RCC 7860 (cell line): ENCODE measurements at regions not wholly inside any gene's neighbourhood (a gene's known extent, or its start where the extent isn't known, plus 50 kb on each side); places are given as distances from the start of the nearest gene placed in this dataset.
"Not testable (repeated sequence)": the region's sequence is repeated elsewhere in the genome, so short reads cannot be mapped to it uniquely, and the experiment has no call there.

Source experiments
- DNase-seq: peaks from one replicate; pipeline ENCODE4 v3.0.0-alpha.2; 2015; ENCODE audit warnings: low spot score
- FAIRE-seq: peaks from 2 replicates; lab custom pipeline; 2012; peaks lifted over from hg19 to GRCh38; lab: Jason Lieb, UNC

DNA sequence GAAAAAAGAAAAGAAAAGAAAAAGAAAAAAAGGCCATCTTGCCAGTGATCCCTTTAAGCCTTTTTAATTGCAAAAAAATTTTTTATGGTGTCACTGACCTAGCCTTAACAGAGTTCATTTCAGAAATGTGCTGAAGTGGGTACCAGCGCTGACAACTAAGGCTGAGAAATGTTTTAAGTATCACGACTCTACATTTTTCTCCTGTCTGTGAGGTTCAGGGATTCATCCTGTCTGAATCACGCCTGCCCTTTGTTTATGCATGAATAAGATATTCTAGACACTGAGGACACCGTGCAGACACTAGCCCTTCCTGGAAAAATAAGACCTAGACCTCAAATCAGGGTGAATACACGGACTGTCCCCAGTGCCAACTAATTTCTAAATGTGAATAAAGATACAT is 154.4 kb upstream of the NOCT start:
- DNase-seq (peak; percentile 60), FAIRE-seq (peak; percentile 87)

DNA sequence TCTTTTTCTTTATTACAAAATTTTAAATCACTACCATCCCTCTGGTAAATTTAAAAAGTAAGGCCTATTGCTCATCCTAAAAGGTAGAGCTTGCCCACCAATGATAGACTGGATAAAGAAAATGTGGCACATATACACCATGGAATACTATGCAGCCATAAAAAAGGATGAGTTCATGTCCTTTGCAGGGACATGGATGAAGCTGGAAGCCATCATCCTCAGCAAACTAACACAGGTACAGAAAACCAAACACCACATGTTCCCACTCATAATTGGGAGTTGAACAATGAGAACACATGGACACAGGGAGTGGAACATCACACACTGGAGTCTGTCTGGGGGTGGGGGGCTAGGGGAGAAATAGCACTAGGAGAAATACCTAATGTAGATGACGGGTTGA is 155.2 kb upstream of the NOCT start:
- not testable (repeated sequence) for FAIRE-seq, DNase-seq

DNA sequence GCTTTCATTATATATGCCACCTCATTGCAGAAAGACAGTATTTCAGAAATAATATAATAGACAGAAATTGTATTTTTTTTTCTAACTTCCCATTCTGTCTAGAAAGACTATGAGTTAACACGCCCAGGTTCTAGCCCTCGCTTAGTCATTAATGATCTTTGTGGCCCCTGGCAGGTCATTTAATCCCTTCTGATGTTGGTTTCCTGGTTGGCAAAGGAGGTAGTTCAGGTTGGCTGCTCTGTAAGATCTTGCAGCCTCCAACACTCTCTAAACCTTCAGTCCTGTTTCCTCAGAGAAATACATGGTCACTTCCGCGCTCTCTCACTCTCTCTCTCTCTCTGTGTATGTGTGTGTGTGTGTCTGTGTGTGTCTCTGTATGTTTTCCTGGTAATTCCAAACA is 156.3 kb upstream of the NOCT start:
- FAIRE-seq (peak; percentile 96), DNase-seq (peak; percentile 82)

DNA sequence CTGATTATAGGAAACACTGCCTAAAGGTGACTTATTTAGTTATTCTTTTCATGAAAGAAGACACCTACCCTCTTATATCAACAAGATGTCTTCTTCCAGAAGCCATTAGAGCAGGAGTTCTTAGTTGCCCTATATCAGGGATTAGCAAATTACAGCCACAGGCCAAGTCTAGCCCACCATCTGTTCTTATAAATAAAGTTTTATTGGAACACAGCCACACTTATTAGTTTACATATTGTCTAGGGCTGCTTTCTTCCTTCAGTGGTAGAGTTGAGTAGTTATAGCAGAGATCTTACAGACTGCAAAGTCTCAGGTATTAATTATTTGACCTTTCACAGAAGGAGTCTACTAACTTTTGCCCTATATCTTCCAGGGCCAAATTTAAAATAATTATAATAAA is 157.2 kb upstream of the NOCT start:
- FAIRE-seq (no peak), DNase-seq (no peak)

DNA sequence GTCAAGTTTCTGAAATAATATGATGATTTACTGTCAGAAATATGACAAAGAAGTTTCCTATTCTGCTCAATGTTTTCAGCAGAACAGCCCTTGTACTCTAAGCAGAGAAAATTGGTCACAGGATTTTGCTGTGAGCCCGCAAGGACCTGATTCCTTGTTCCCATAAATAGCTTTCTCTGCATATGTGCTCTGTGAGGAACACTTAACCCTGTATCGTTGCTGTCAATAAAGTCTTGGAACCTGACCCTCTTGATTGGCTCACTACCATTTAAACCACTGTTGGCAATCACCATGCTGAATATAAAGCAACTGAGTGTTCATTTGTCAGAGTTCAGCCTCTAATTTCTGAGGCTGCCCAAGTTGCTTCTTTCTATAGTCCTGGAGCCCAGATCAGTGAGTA is 158.2 kb upstream of the NOCT start:
- FAIRE-seq (no peak), DNase-seq (no peak)

DNA sequence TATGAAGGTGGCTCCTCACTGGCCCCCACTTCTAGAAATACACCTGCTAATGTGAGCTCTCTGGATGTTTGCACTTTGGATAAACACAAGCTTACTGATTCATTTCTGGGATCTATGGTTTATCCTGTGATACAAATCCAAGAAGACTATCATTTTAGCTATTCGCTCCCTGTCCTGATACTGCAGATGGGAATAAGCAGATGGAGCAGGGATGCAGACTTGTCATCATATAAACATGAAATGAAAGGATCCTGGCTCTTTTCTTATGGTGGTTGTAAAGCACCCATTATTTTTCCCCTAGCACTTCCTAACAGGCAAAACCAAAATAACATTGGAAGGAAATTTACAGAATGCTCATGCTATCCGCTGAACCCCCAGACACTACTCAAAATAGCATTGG is 162.9 kb upstream of the NOCT start:
- FAIRE-seq (no peak), DNase-seq (no peak)

DNA sequence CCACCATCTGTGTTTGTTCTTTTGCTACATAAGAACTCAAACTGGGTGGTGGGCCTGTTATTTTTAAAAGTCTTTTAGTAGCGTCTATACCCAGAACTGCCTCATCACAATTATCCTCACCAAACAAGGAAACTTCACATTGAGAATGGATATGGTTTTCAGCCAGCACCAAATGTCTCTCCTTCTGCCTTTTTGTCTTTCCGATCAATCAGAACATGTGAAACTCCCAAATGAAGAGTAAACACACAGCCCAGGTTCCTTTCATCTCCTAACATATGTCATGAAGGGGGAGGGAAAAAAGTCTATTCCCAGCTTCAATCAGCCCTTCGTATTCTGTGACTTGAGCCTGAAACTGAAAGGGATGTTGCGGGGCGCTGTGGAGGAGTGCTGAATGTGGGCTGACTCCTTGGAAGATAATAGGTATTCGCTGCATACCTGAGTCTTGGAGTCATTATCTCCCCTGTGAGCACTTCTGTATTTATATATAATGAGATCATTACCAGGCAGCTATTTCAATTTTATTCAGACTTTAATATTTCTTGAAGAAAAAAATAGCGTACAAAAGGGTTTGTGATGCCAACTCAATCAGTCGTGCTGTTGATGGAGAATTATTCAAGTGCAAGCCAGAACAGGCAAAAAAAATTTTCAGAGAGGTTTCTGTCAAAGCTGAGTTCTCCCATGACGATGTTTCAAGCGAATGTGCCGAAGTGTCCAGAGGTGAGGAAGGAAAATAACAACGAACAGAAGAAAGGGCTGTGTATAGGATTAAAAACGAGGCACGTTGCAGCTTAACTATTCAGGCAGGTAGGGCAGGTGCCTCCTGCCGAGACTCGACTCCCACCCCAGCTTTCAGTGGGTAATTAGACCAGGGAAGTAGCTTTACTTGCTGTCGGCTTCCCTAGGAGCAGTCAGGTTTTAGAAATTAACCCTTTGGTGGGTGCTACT is 163.9 kb upstream of the NOCT start:
- peak; percentile 44 for DNase-seq
- no peak for FAIRE-seq

DNA sequence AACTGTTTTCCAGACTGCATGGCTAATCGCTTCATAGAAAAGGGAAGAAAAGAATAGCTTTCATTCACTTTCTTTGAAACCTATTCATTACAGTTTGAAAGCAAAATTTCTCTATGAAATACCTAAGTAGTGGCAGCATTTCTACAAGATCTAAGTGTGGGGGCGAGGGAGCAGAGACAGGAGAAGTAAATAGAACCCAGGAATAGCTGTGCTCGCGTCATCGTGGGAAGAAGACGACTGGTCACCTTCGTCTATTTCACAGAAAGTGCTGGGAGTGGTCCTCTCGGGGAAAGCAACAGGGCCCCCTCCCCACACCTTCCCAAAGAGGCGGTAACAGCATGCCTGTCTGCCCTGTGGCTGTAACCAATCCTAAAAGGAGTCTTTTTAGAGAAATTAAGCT is 169.9 kb upstream of the NOCT start:
- no peak for DNase-seq
- FAIRE-seq: no peak

DNA sequence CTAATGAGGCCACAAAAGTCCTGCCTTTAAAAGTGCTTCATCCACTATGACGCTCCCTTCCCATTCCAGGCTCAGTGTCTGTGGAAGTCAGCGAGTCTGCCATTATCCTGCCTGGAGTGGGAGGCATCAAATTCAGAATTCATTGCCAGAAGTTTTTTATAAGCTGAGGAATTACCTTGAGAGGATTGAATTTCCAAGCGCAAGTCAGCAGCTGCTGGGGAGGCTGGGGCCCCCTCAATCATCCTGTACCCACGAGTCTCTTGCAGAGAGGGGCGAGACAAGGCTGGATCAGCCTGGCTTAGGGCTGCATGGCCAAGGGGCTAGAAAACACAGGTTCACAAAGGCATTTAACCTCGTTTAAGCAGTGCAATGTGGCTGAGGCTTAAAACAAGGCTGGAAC is 170.5 kb upstream of the NOCT start:
- DNase-seq (no peak), FAIRE-seq (no peak)

DNA sequence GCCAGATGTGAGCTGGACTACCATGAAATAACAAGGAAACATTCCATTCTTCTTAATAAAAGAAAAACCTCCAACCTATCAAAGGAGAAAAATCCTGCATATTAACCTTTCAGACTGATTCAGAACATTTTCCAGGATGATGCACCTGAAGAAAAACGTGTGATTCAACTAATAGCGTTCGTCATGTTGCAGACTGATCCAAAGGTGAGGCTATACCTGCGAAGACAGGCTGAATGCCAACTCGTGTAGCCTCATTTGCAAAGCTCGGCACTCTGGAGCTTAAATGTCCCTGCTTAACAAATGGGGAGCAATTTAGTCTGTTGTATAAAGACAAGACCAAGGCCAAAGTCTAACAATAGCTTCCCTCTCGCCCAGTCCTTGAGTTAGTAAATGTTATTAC is 172.0 kb upstream of the NOCT start:
- DNase-seq (no peak), FAIRE-seq (no peak)

DNA sequence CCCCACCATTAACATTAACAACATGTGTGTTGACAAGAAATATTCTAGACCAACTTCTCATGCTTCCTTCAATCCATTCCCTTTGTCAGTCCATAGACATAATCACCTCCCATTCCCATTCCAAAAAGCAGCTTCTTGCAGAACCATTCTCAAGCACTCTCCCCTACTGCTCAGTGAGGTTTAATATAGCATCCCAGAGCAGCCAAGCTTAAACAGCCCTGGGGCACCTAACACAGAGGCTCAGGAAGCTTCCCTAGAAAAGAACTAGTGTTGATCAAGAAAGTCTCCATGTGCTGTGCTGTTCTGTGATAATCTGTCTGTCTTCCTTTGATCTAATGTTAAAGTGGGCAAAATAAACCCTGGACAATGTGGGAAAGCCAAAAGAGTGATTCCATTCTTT is 174.2 kb upstream of the NOCT start:
- FAIRE-seq (no peak), DNase-seq (no peak)

DNA sequence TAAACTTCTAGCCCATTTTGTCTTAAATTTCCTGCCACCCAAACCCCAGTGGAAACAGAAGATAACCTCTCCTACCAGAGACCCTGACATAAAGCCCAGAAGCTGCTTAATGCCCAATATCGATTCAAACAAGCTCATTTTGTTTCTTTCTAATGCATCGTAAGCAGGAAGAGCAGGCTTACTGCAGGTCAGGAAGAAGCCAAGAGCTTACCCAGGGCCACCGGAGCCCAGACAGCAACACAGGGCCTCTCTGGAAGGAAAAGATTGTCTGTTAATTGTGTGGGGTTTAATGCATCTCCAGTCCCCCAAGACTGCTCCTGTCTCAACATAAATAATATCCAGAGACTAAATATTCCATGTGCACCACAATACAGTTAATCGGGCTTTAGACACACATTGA is 177.3 kb upstream of the NOCT start:
- FAIRE-seq: no peak

DNA sequence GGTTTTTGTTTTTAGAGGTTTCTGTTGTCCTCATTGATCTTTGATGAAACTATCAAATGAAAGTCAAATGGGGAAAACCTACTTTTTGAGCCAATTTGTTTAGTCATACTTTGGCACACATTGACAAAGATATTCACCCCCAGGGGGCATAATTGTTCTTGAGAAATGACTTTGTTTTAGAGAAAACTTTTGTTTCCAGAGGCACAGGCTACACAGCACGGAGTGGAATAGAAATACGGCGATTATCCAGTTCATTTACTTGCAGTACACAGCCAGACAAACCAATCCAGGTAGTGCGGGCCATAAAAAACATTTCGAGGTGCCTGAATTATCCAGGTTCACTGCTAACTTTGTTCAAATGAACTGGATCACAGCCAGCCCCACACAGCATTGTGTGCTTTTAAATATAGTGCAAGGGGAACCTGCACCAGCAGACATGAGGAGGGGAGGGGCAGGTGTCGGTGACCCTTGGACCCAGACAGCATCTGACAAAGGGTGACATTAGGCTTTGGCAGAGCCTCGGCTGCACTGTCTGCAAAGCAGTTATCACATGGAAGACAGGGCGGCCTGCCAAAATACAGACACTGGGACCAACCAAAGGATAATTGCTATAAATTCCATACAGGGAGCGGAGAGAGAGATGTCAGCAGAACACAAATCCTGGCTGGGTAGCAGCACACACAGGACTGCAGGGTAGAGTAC is 179.6 kb upstream of the NOCT start:
- no peak for FAIRE-seq
- DNase-seq: no peak

More for the DNA sequence above, 177.3 kb upstream of the NOCT start:
- DNase-seq: no peak

DNA sequence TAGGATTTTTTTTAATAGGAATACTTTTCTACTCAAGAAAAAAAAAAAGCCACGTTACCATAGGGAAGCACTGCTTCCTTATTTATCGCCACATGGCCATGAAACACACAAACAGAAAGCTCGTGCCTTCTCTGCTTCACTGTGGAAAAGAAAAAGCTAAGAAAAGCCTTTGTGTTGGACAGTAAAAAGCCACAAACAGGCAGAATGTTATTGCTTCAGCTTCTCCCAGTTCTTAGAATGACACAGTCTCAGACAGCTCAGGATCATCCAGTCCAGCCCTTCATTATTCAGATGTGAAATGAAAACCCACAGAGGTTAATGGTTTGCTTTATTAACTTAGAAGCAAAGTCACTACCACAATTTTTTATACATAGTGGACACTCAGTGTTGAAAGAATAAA is 181.6 kb upstream of the NOCT start:
- peak; percentile 31 for DNase-seq
- FAIRE-seq: peak; percentile 96

DNA sequence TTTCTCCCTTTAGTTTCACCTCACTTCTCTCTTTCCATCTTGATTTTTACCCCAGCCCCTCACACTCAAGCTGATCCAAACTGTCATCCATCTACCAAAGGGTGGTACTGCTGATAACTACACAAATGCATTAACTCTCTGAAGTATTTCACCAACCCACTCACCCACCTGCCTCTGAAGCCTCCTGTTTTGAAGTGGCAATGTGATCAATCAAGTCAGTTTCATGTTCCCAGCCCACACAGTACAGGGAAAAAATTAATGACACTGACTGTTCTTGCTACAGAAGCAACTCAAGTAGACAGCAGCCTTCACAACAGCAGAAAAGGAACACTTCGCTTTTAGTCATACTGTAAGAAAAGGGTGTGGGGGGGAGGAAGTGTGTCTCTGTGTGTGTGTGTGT is 183.0 kb upstream of the NOCT start:
- FAIRE-seq (no peak), DNase-seq (no peak)

DNA sequence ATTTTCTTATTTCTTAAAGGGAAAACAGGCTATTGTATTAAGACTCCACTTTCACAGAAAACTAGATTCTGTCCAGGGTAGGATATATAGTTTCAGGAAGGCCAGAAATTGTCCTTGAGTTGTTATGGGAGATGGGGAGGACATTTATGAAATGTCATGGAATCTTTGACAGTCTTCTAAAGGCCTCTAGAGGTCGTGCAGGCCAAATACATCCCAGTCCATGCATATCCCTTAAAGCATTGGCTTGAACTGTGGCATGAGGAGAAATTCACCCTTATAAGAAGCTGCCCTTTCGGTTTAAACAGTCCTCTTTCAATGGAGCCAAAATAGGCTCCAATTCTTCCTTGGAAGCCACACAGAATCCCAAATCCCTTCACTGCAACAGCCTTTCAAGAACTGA is 183.6 kb upstream of the NOCT start:
- no peak for FAIRE-seq
- DNase-seq: no peak

DNA sequence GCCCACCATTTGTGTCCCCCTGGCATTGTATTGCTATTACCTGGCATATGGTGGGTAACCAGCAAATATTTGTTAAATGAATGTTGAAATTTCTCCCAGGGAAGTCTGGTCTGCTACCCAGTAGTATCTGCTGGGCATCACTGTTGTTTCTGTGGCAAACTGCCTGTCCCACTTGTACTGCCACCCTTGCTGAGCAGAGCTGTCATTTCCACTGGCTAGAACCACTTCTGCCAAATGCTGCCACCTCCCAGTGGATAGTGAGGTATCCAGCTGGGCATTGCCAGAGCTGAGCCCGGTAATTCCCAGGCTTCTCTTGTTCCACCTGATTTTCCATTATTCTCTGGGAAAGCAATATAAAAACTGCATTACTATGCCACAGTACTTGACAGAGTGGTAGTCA is 186.7 kb upstream of the NOCT start:
- FAIRE-seq: no peak
- DNase-seq: no peak

DNA sequence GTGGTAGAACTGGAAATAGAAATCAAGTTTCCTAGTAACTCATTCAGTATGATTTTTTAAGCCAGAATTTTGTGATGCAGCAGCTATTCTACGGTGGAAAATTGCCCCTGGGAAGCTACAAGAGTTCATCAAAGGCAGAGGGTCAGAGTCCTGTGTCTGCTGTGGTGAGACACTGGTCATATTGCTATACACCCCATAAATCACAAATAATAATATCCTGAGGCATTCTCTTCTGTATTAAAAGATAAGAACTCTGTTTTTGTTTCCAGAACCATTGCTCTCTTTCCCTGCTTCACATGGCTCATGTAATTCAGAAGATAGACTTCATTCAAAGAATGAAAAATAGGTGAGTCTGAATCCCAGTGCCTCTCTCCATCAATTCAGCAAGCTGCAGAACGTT is 188.8 kb upstream of the NOCT start:
- DNase-seq (no peak), FAIRE-seq (no peak)

DNA sequence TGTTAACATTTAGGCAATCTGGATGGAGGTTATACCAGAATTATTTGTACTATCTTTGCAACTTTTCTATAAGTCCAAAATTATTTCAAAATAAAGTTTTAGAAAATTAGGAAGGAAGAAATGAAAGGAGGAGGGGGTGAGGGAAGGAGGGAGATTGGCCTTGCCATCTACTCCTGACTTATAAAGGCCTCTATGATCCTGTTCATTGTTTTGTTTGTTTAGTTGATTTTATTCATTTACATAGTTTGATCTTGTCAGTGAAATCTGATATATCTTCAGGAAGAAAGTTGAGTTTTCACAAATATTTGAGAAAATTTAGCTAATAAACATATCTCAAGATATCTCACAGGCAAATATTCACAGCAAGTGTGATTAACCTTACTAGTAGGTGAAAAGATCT is 189.3 kb upstream of the NOCT start:
- DNase-seq (no peak), FAIRE-seq (no peak)

DNA sequence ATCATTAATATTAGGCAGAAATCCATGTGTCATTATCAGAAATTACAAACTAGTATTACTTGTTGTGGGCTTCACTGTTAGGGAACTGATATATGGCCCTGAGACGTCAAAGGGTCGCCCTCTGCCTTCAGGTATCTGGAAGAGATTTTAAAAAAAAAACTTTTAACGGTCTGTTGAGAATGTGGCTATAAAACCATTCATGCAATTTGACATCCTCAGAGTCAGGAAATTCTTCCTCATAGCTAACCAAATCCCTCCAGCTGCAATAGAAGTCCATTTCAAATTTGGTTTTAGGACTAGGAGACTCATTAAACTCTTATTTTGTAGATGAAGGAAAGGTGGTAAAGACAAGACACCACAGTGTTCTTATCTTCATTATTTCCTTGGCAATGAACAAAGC is 194.2 kb upstream of the NOCT start:
- FAIRE-seq (peak; percentile 74), DNase-seq (no peak)

DNA sequence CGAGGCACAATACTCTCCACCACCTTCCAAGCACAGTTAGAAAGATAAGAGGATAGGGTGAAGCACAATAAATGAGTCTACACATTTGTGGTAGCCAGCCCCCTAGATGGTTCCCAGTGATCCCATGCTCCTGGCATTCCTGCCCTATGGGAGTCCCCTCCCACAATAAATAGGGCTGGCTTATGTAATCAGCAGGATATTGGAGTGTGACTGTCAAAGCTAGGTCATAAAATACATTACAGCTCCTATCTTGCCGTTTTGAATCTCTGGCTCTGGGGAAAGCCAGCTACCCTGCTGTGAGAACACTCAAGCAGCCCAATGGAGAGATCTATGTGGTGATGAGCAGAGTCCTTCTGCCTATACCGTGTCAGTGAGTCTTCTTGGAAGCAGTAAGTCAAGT is 198.7 kb upstream of the NOCT start:
- FAIRE-seq (no peak), DNase-seq (no peak)

DNA sequence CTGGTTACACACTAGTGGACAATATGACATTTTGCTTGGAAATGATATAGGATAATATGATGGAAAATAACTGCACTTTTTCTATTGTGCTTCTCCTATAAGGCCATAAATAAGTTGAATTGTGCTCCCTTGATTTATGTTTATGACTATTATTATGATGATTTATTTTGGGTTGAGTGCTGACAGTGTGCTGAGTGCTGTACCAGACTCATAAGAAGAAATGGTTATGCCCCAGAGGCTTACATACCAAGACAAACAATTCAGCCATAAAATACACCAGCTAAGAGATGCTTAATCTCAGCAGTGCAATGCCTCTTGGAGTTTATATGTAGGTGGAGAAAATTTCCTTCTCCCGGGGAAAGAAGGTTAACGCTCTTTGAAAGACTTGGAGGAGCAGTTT is 199.8 kb upstream of the NOCT start:
- DNase-seq: no peak
- no peak for FAIRE-seq
